NCI-H2029 treated with DMSO at 0.1 percent for 48 hours (cell line): ENCODE measurements at regions not wholly inside any gene's neighbourhood (a gene's known extent, or its start where the extent isn't known, plus 50 kb on each side); places are given as distances from the start of the nearest gene placed in this dataset.
A peak's percentile ranks its signal among the peaks of the same experiment; 100 is the strongest.

Experiments
- DNase-seq: peaks from one replicate; lab custom pipeline; 2025; lab: John Stamatoyannopoulos, UW

- DNase-seq, result no peak
Observed at GRCh38 chr11:135075740-135076139, 663.7 kb upstream of the B3GAT1 start.

- peak; percentile 51 for DNase-seq
Observed at GRCh38 chr11:135074397-135074998, 662.5 kb upstream of the B3GAT1 start.

- no peak for DNase-seq
Observed at GRCh38 chr11:135073870-135074269, 661.8 kb upstream of the B3GAT1 start.

- DNase-seq, result no peak
Observed at GRCh38 chr11:135073381-135073780, 661.3 kb upstream of the B3GAT1 start.

- DNase-seq, result no peak
Observed at GRCh38 chr11:135069890-135070289, 657.8 kb upstream of the B3GAT1 start.

GRCh38 chr11:135069063-135069462 is 657.0 kb upstream of the B3GAT1 start:
- DNase-seq, result no peak

GRCh38 chr11:135062994-135063393 is 651.0 kb upstream of the B3GAT1 start:
- no peak for DNase-seq

GRCh38 chr11:135061166-135061565 is 649.1 kb upstream of the B3GAT1 start:
- DNase-seq, result no peak

- DNase-seq, result no peak
Observed at GRCh38 chr11:135046986-135047385, 634.9 kb upstream of the B3GAT1 start.

GRCh38 chr11:135046556-135046955 is 634.5 kb upstream of the B3GAT1 start:
- DNase-seq, result no peak

GRCh38 chr11:135043434-135043833 is 631.4 kb upstream of the B3GAT1 start:
- no peak for DNase-seq

GRCh38 chr11:135037828-135038227 is 625.8 kb upstream of the B3GAT1 start:
- DNase-seq, result no peak

- DNase-seq, result no peak
Observed at GRCh38 chr11:135036488-135037297, 624.7 kb upstream of the B3GAT1 start.

GRCh38 chr11:135035282-135035681 is 623.2 kb upstream of the B3GAT1 start:
- no peak for DNase-seq

GRCh38 chr11:135033540-135033939 is 621.5 kb upstream of the B3GAT1 start:
- DNase-seq, result no peak

GRCh38 chr11:135031205-135031989 is 619.4 kb upstream of the B3GAT1 start:
- no peak for DNase-seq

GRCh38 chr11:135027461-135027860 is 615.4 kb upstream of the B3GAT1 start:
- DNase-seq, result no peak

GRCh38 chr11:135023499-135023898 is 611.5 kb upstream of the B3GAT1 start:
- DNase-seq, result no peak

GRCh38 chr11:135022454-135022853 is 610.4 kb upstream of the B3GAT1 start:
- DNase-seq, result no peak

GRCh38 chr11:135019899-135020298 is 607.9 kb upstream of the B3GAT1 start:
- no peak for DNase-seq

GRCh38 chr11:135019343-135019871 is 607.4 kb upstream of the B3GAT1 start:
- DNase-seq, result no peak

GRCh38 chr11:135017296-135017695 is 605.3 kb upstream of the B3GAT1 start:
- no peak for DNase-seq

- DNase-seq, result no peak
Observed at GRCh38 chr11:135015966-135016365, 603.9 kb upstream of the B3GAT1 start.
